SH-SY5Y (cell line): ENCODE measurements at regions not wholly inside any gene's neighbourhood (a gene's known extent, or its start where the extent isn't known, plus 50 kb on each side); places are given as distances from the start of the nearest gene placed in this dataset.

Experiments
- GATA2 ChIP-seq: IDR thresholded peaks from 2 replicates; pipeline ENCODE4 v1.6.1; 2011; ENCODE audit warnings: mild to moderate bottlenecking, low read depth, low read length
- GATA3 ChIP-seq: IDR thresholded peaks from 2 replicates; pipeline ENCODE4 v1.6.1; 2011; ENCODE audit warnings: low read depth, mild to moderate bottlenecking, low read length, moderate library complexity

GRCh38 chr7:25823571-25823970, 328.4 kb upstream of the NFE2L3 start:
- TF ChIP-seq GATA2: no peak
- TF ChIP-seq GATA3: no peak
